T-helper 1 cell treated with Interleukin-12 subunit alpha and Interleukin-12 subunit beta and Interleukin-4 antibody, amounts not matched to agents 30 μg/mL and 1 μg/mL, for 36 hours (primary cell): ENCODE measurements at regions not wholly inside any gene's neighbourhood (a gene's known extent, or its start where the extent isn't known, plus 50 kb on each side); places are given as distances from the start of the nearest gene placed in this dataset.

Experiments
- H3K27ac Mint-ChIP-seq: one replicate; pipeline ENCODE4 v1.8.0; 2021; ENCODE audit warnings: mild to moderate bottlenecking, mixed read lengths
- H3K27me3 Mint-ChIP-seq: one replicate; pipeline ENCODE4 v1.8.0; 2021; ENCODE audit warnings: low read depth, mixed read lengths
- H3K36me3 Mint-ChIP-seq: one replicate; pipeline ENCODE4 v1.8.0; 2021; ENCODE audit warnings: low read depth, mixed read lengths
- H3K4me1 Mint-ChIP-seq: one replicate; pipeline ENCODE4 v1.8.0; 2021; ENCODE audit warnings: low read depth, mixed read lengths
- H3K4me3 Mint-ChIP-seq: one replicate; pipeline ENCODE4 v1.8.0; 2021; ENCODE audit warnings: mild to moderate bottlenecking, moderate library complexity, mixed read lengths
- H3K9me3 Mint-ChIP-seq: one replicate; pipeline ENCODE4 v1.8.0; 2021; ENCODE audit warnings: mixed read lengths

DNA sequence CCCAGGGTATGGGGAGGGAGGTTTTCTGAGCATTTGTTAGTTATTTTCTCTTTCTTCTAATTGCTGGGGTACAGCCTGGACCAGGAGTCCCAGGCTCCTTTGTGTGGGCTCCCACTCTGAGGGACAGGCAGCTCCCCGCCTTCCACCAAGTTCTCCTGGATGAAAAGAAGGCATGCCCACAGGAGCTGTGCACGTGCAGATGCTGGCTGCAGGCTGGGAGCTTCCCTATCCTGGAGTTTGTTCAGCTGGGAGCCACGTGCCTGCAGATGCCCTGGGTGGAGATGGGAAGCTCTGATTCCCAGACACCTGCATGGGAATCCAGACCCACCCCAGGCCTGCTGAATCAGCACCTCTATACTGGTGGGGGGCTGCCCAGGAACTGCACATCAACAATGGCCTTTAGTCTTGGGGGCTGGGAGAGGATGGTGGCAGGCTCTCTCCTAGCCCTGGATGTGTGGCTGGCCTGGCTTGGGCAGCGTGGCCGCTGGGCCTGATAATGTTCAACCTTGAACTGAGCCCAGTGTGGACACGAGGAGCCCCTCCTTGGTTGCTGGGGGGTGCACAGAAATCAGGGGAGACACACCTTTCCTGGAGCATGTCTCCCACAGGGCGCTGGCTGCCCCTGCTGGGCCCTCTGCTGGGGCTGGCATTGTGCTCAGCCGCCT is 233.6 kb upstream of the HS6ST1 start:
- H3K27me3 Mint-ChIP-seq, result peaks cover 6% of the 10 kb centered on the region

DNA sequence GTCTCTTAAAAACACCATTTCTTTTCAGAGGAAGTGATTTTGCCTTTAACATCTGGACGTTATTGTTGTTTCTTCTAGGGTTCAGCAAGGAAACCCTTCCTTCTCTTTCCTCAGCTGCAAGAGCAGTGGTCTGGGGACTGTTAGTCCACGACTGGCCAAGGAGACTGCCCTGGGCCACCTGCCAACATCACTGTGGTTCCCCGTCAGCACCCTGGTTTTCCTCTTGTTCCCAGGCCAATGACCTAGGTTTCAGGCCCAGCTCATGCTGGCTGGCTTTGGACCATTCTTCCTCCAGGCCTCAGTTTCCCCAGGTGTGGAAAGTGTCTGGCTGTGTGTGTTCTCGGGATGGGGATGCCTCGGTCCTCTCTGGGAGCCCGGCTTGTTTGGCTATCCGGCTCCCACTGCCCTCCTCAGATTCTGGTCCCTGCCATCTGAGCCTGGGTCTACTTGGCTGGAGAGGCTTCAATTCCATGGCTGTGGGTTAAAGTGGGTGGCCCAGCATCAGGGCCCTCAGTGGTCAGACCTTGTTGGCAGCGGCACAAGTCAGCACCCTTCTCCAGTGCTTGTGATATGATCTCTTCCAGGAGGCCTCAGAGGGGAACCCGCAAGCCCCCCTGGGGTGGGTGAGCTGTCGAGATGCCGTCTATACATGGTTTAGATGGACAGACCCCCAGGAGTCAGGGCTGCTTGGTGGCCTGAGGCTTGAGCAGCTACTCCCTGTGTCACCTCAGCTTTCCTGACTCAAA is 234.3 kb upstream of the HS6ST1 start:
- H3K36me3 Mint-ChIP-seq, result no peaks in the 10 kb centered on the region
- no peak overlapping the region for H3K27ac Mint-ChIP-seq
- peaks cover 6% of the 10 kb centered on the region for H3K27me3 Mint-ChIP-seq
- no peak overlapping the region for H3K4me3 Mint-ChIP-seq
- no peaks in the 10 kb centered on the region for H3K4me1 Mint-ChIP-seq
- H3K9me3 Mint-ChIP-seq, result no peaks in the 10 kb centered on the region

More for the DNA sequence above, 233.6 kb upstream of the HS6ST1 start:
- Mint-ChIP-seq H3K9me3 (no peaks in the 10 kb centered on the region), H3K4me3 (no peak overlapping the region), H3K4me1 (no peaks in the 10 kb centered on the region), H3K36me3 (no peaks in the 10 kb centered on the region), H3K27ac (no peak overlapping the region)

DNA sequence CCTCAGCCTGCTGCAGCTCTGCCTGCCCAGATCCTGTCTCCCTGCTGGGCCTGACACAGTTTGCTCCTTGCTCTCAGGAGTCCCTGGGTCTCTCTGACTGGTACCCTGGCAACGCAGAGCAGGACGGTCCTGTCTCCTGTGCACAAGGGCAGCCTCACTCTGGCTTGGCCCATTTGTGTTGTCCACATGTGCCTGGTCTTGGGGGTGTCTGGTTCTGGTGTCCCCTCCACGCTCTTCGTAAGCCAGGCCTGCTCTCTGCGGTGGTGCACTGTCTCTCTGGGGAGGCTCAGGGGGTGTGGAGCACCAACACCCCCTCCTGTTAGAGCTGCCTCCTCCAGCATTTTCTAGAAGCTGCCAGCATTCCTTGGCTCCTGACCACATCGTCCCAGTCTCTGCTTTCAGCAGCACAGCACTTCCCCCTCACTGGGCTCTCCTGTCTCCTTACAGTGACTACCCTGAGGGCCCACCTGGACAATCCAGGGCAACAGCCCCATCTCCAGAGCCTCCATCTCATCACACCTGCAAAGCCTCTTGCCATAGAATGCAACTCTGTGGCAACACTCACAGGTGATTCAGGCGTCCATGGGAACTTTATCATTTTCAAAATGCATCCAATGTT is 235.6 kb upstream of the HS6ST1 start:
- no peaks in the 10 kb centered on the region for H3K36me3 Mint-ChIP-seq
- no peak overlapping the region for H3K4me3 Mint-ChIP-seq
- H3K27ac Mint-ChIP-seq, result no peak overlapping the region
- H3K4me1 Mint-ChIP-seq, result no peaks in the 10 kb centered on the region
- H3K27me3 Mint-ChIP-seq, result peaks cover 6% of the 10 kb centered on the region
- H3K9me3 Mint-ChIP-seq, result no peaks in the 10 kb centered on the region

DNA sequence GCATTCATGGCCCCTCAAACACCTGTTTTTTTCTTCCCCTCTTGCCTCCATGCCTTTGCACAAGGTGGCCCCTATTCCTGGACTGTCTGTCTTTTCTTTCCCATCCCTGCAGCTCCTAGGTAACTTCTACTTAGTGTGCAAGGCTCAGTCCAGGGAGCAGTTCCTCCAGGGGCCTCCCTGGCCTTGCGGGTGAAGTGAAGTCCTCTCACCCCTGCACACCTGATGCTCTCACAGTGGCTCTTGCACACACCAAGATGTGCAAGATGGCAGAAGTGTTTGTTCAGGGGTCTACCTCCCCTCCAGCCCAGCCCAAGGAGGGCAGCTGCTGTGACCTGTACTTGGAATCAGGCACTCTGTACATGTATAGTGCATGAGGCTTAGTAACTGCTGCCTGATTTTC is 236.8 kb upstream of the HS6ST1 start:
- no peaks in the 10 kb centered on the region for H3K4me1 Mint-ChIP-seq

DNA sequence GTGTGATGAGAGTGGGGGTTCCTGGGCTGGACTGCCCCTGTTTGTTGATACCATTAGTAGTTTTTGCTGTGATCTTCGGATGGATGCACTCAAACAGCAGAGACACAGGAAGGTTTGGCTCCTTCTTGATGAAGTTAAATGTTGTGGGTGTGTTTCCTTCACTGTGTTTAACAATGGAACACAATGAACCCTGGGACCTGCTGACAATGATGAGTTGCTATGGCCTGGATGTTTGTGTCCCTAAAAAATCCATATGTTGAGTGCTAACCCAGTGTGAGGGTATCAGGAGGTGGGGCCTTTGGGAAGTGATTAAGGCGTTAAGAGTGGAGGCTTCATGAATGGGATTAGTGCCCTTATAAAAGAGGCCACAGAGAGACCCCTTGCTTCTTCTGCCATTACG is 237.4 kb upstream of the HS6ST1 start:
- Mint-ChIP-seq H3K4me3 (no peak overlapping the region), H3K27me3 (peaks cover 6% of the 10 kb centered on the region), H3K27ac (no peak overlapping the region), H3K36me3 (no peaks in the 10 kb centered on the region), H3K4me1 (no peaks in the 10 kb centered on the region), H3K9me3 (no peaks in the 10 kb centered on the region)

More for the DNA sequence above, 236.8 kb upstream of the HS6ST1 start:
- H3K4me3 Mint-ChIP-seq, result no peak overlapping the region
- H3K36me3 Mint-ChIP-seq, result no peaks in the 10 kb centered on the region
- peaks cover 6% of the 10 kb centered on the region for H3K27me3 Mint-ChIP-seq
- no peak overlapping the region for H3K27ac Mint-ChIP-seq
- H3K9me3 Mint-ChIP-seq, result no peaks in the 10 kb centered on the region

DNA sequence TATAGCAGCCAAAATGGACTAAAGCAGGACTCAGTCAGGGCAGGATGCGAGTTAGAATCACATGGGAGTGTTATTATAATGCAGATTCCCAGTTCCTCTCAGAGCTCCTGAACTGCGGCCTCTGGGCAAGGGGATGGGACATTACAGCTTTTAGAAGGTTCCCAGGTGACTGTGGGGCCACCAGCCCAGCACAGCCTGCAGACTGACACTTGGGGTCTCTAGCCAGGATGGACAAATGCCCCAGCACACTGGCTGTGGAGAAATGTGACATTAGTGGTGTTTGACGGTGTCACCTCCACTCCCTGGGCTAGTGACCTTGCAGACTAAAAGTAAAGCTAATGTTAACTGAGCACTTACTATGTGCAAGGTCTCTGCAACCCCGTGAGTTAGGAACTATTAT is 238.0 kb upstream of the HS6ST1 start:
- H3K4me1 Mint-ChIP-seq, result no peaks in the 10 kb centered on the region
- H3K27me3 Mint-ChIP-seq, result peaks cover 6% of the 10 kb centered on the region
- no peak overlapping the region for H3K27ac Mint-ChIP-seq
- H3K36me3 Mint-ChIP-seq, result no peaks in the 10 kb centered on the region
- H3K4me3 Mint-ChIP-seq, result no peak overlapping the region
- H3K9me3 Mint-ChIP-seq, result no peaks in the 10 kb centered on the region

DNA sequence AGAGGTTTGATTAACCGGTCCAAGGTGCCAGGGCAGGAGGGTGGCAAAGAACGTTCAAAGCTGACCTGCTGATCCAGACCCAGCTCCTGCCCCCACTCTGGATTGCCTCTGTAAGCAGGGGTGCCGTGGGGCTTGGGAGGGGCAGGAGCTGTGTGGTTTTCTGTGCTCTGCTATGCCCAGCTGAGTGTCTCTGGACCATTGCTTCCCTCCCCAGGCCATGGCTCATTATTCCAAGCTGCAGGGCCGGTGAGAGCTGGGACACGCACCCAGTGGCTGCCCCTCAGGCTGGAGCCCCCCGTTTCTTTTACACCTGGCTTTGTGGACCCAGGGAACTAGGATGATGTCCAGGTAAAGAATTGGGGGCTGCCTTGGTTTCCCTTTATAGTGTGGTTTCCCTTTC is 238.4 kb upstream of the HS6ST1 start:
- peaks cover 6% of the 10 kb centered on the region for H3K27me3 Mint-ChIP-seq
- H3K4me1 Mint-ChIP-seq, result no peaks in the 10 kb centered on the region
- no peaks in the 10 kb centered on the region for H3K36me3 Mint-ChIP-seq
- no peak overlapping the region for H3K4me3 Mint-ChIP-seq
- no peak overlapping the region for H3K27ac Mint-ChIP-seq
- H3K9me3 Mint-ChIP-seq, result no peaks in the 10 kb centered on the region

DNA sequence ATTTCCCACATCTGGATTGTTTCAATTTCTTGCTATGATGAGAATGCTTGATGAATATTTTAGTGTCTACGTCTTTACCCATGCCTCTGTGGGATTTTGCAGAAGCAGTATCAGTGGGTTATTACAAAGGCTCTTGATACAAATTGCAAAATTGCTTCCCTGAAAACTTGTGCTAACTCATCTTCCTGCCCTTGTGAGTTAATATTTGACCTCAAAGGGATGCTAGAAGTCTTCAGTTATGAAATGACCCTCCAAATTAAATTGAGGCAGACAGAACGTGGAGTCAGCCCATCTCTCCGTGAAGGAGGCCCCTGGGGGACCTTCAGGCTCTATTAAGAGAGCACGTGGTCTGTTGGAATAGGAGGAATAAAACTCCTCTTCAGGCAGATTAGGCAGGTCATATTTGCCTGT is 239.2 kb upstream of the HS6ST1 start:
- Mint-ChIP-seq H3K36me3 (no peaks in the 10 kb centered on the region), H3K4me3 (no peak overlapping the region), H3K4me1 (no peaks in the 10 kb centered on the region), H3K27ac (no peak overlapping the region), H3K27me3 (peaks cover 6% of the 10 kb centered on the region), H3K9me3 (no peaks in the 10 kb centered on the region)

DNA sequence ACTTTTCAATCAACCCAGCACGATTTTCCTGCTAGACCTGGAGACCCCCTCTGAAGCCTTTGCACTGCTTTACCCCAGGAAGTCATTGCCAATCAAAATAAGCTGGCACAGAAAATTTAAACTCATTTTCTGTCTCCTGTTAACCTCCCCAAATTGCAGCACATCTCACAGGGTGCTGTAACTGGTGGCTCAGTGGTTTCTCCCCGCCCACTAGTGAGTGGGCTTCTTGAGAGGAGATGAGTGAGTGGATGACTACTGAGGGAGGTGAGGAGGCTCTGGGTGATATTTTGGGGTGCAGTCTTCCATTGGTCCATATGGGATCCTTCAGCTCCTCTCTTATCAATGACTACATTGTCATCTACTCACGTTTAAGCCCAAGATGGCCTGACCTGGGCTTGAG is 239.8 kb upstream of the HS6ST1 start:
- H3K9me3 Mint-ChIP-seq, result no peaks in the 10 kb centered on the region
- no peaks in the 10 kb centered on the region for H3K36me3 Mint-ChIP-seq
- no peak overlapping the region for H3K4me3 Mint-ChIP-seq
- H3K4me1 Mint-ChIP-seq, result no peaks in the 10 kb centered on the region
- H3K27me3 Mint-ChIP-seq, result peaks cover 6% of the 10 kb centered on the region
- H3K27ac Mint-ChIP-seq, result no peak overlapping the region

DNA sequence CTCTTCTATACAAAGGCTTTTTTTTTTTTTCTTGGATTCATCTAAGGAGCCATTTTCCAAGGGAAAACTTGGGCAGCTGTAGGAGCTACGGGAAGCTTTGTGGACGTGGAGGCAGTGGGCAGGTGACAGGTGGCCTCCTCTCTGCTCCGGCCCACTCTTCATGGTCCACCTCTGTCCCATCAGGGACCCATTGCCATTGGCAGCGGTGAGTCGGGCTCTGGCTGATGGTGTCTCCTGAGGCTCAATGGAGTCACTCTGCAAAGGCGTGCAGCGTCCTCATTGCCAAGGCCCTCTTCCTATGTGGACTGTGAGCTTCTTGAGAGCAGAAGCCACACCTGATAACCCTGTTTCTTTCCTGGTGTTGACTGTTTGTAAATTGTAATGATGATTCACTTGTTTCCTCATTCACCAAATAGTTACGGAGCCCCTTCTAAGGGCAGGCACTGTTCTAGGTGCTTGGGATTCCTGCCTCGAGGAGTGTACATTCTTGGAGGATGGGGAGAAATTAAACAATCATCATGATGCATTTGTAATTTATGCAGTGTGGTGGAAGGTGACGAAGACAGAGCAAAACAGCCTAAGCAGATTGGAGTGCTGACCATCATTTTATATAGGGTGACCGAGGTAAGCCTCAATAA is 240.3 kb upstream of the HS6ST1 start:
- Mint-ChIP-seq H3K4me1 (no peaks in the 10 kb centered on the region), H3K36me3 (no peaks in the 10 kb centered on the region), H3K27me3 (peaks cover 6% of the 10 kb centered on the region), H3K27ac (no peak overlapping the region), H3K9me3 (no peaks in the 10 kb centered on the region), H3K4me3 (no peak overlapping the region)

DNA sequence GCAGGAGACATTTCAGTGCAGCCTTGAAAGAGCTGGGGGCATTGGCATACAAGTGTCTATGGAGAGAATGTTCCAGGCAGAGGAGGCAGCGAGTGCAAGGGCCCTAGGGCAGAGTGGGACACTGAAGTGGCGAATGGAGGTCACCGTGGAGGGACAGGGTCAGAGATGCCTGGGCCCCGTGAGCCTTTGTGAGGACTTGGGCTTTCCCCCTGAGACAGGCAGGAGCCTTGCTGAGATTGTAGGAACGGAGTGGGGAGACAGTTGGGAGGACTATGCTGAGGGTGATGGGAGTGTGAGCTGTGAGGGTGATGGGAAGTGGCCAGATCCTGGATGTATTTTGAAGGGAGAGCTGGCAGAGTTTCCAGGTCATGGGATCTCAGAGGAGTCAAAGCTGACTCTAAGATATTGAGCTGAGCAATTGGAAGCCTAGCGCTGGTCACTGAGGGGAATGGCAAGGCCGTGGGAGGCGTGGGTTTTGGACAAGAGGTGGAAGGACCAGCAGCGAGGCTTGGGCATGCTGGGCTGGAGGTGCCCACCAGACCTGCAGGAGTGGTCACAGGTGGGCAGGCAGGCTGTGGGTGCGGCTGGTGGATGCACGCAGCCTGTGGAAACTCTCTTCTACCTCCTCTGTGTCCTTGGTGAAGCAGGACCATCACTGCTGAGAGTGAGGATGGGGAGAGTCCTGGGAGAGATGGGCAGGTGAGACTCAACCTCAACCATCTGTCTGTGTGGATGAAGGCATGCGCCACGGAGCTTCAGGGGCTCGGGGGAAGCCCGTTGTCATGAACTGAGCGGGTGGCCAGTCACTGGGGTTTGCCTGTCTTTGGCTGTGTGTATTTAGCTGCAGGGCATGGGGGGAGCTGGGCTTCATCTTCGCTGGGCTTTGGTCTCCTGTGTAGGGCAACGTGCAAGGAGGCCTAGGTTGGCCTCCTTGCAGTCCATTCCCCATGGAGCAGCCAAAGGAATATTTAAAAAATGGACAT is 241.2 kb upstream of the HS6ST1 start:
- Mint-ChIP-seq H3K4me3 (no peak overlapping the region), H3K4me1 (no peaks in the 10 kb centered on the region), H3K27me3 (peaks cover 6% of the 10 kb centered on the region), H3K9me3 (no peaks in the 10 kb centered on the region), H3K36me3 (no peaks in the 10 kb centered on the region), H3K27ac (no peak overlapping the region)

DNA sequence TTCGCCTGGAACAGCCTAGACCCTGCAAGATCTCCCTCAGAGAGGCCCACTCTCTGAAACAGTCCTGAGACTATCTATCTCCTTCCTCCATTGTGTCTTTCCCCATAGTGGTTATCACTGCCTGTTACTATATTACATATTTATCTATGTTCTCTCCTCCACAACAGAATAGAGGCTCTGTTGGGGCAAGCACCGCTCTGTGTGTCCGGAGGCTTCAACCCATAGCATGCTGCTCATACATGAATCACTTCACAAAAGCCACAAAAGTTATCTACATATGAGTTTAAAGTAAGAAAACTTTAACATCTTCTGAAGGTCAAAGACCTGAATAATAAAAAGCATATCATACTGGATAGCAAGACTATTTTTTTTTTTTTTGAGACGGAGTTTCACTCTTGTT is 242.1 kb upstream of the HS6ST1 start:
- no peaks in the 10 kb centered on the region for H3K4me1 Mint-ChIP-seq
- H3K27me3 Mint-ChIP-seq, result peaks cover 5% of the 10 kb centered on the region
- H3K27ac Mint-ChIP-seq, result no peak overlapping the region

DNA sequence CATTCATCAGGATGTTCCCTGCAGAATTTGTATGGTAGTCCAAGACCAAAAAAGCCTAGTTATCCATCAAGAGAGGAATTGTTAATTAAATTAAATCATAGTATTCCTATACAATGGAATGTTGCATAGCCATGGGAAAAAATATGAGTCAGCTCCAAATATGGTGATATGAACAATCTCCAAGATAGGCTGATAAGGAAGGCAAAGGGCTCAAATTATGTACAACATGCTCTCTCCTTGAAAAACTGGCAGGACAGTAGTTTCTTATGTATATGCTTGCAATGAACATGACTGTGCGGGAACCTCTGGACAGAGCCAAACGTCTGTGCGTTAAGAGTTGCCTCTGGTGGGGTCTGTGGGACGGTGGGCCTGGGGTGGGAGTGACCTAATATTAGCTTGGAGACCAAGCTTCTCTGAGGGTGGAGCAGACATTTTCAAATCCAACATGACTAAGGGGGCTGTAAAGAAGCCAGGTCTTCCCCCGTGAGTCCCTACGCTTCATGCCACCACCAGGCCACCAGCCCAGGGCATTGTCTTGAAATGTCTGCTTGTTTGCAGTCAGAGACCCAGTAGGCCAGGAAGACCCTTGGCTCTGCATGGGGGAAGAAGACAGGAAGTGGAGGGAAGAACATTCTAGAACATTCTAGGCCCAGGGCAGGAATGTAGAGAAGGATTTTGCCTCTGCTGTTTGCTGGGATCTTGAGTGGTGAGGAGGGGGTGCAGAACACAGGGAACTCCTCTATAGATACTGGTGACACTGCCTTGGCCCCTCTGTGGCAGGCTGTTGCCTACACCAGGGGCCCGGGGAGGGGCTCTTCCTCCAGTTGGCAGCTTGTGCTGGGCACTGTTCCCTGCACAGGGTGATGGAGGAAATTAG is 244.0 kb upstream of the HS6ST1 start:
- Mint-ChIP-seq H3K27me3 (peaks cover 7% of the 10 kb centered on the region), H3K36me3 (no peaks in the 10 kb centered on the region), H3K27ac (no peak overlapping the region), H3K4me3 (no peak overlapping the region), H3K9me3 (no peaks in the 10 kb centered on the region), H3K4me1 (no peaks in the 10 kb centered on the region)

More for the DNA sequence above, 242.1 kb upstream of the HS6ST1 start:
- Mint-ChIP-seq H3K4me3 (no peak overlapping the region), H3K36me3 (no peaks in the 10 kb centered on the region), H3K9me3 (no peaks in the 10 kb centered on the region)
